GM12872 (cell line): ENCODE measurements at regions not wholly inside any gene's neighbourhood (a gene's known extent, or its start where the extent isn't known, plus 50 kb on each side); places are given as distances from the start of the nearest gene placed in this dataset.

Experiments
- TF ChIP-seq, protein P1 (sequence below): IDR thresholded peaks from 3 replicates; pipeline ENCODE4 v1.5.1; 2011; ENCODE audit warnings: low read depth, mild to moderate bottlenecking, low read length, moderate library complexity; ENCODE audit not compliant: insufficient read depth

DNA sequence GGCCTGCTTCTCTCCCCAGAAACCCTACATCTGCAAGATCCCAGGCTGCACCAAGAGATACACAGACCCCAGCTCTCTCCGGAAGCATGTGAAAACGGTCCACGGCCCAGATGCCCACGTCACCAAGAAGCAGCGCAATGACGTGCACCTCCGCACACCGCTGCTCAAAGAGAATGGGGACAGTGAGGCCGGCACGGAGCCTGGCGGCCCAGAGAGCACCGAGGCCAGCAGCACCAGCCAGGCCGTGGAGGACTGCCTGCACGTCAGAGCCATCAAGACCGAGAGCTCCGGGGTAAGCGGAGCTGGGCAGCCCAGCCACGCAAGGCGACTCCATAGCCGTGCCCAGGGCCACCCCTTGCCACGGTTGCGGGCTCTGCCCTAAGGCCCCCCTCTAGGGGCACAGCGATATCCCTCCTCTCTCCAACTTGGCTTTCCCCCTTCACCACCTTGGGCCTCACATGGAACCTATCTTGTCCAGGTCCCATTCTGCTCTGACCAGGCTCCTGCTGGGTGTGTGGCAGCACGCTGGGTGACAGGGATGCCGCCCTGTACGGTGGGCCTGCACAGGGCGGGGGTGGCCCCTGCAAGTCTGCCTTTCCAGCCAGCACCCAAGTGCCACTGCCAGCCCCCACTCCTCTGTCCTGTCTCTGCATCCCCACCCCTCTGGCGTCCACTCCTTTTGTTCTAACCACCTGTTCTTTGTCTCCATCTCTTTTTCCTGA lies 248.9 kb downstream of the GLI2 start:
- TF ChIP-seq, protein P1, sequence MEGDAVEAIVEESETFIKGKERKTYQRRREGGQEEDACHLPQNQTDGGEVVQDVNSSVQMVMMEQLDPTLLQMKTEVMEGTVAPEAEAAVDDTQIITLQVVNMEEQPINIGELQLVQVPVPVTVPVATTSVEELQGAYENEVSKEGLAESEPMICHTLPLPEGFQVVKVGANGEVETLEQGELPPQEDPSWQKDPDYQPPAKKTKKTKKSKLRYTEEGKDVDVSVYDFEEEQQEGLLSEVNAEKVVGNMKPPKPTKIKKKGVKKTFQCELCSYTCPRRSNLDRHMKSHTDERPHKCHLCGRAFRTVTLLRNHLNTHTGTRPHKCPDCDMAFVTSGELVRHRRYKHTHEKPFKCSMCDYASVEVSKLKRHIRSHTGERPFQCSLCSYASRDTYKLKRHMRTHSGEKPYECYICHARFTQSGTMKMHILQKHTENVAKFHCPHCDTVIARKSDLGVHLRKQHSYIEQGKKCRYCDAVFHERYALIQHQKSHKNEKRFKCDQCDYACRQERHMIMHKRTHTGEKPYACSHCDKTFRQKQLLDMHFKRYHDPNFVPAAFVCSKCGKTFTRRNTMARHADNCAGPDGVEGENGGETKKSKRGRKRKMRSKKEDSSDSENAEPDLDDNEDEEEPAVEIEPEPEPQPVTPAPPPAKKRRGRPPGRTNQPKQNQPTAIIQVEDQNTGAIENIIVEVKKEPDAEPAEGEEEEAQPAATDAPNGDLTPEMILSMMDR: no peak

DNA sequence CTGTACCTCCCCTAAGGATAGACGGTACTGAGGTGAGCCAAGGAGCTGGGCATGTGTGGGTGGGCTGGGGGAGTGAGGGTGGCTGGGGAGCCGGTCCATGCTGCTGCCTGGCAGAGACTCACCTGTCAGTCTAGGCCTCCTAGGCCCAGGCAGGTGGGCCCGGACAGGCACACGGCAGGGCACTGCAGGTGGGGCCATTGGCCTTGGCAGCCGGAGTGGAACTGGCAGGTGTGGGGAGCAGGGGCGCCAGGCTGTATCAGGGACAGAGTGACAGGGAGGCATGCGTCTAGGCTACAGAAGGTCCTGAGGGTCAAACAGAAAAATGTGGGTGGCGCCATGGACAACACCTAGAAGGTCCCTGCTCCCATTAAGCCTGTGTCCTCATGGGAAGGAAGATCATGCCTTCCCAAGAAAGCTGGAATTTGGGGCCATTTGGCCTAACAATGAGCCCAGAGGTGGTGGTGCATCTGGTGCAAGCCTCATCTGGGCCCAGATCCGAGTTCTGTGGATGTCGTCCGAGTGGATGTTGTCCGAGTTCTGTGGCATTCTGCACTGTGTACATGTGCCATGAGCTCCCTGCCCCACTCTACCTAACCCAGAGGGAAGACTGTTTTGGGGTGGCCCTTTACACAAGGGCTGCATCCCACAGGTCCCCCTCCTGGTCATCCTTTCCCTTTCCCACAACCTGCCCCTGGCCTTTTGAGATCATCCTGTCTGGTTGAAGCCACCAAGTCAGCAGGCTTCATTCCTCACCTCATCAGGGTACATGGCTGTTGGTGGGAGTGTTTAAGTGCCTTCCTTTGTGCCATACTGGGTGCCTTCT lies 249.7 kb downstream of the GLI2 start:
- TF ChIP-seq, protein P1: no peak

GRCh38 chr2:120985997-120986651 lies 250.5 kb downstream of the GLI2 start:
- TF ChIP-seq, protein P1: no peak

- TF ChIP-seq, protein P1: no peak
These were observed 251.4 kb downstream of the GLI2 start for GRCh38 chr2:120986898-120987650.

GRCh38 chr2:120988051-120988699 lies 252.5 kb downstream of the GLI2 start:
- TF ChIP-seq, protein P1: no peak

GRCh38 chr2:120988700-120989511 lies 253.2 kb downstream of the GLI2 start:
- TF ChIP-seq, protein P1: no peak
